ENCODE measurements at regions not wholly inside any gene's neighbourhood (a gene's known extent, or its start where the extent isn't known, plus 50 kb on each side); places are given as distances from the start of the nearest gene placed in this dataset.

- TF ChIP-seq POLR2A (IDR thresholded peaks at IDR 0.05) (no peak), POLR2AphosphoS5 (IDR thresholded peaks at IDR 0.05) (no peak), CTCF (IDR thresholded peaks at IDR 0.05) (no peak), EP300 (IDR thresholded peaks at IDR 0.05) (no peak)
- Histone ChIP-seq H3K36me3 (no peaks in the 10 kb centered on the region), H3K27ac (no peak overlapping the region), H3K4me3 (no peak overlapping the region), H3K4me1 (no peaks in the 10 kb centered on the region), H3K9me3 (no peaks in the 10 kb centered on the region), H3K27me3 (no peaks in the 10 kb centered on the region)
- no peak for DNase-seq
- intact Hi-C loops (cut with DNase I): no loop called here
Measured at GRCh38 chr16:63174801-63175200, 1138.6 kb upstream of the CDH8 start.

- no peak for DNase-seq
- Histone ChIP-seq H3K9me3 (no peaks in the 10 kb centered on the region), H3K4me1 (no peaks in the 10 kb centered on the region), H3K4me3 (no peak overlapping the region), H3K36me3 (no peaks in the 10 kb centered on the region), H3K27me3 (no peaks in the 10 kb centered on the region), H3K27ac (no peak overlapping the region)
- intact Hi-C loops (cut with DNase I): no loop called here
- TF ChIP-seq CTCF (IDR thresholded peaks at IDR 0.05) (no peak), POLR2A (IDR thresholded peaks at IDR 0.05) (no peak), POLR2AphosphoS5 (IDR thresholded peaks at IDR 0.05) (no peak), EP300 (IDR thresholded peaks at IDR 0.05) (no peak)
Measured at GRCh38 chr16:63171545-63171944, 1135.3 kb upstream of the CDH8 start.

- intact Hi-C loops (cut with DNase I): no loop called here
- Histone ChIP-seq H3K9me3 (no peaks in the 10 kb centered on the region), H3K27ac (no peak overlapping the region), H3K36me3 (no peaks in the 10 kb centered on the region), H3K4me1 (no peaks in the 10 kb centered on the region), H3K27me3 (no peaks in the 10 kb centered on the region), H3K4me3 (no peak overlapping the region)
- no peak for TF ChIP-seq EP300 (IDR thresholded peaks at IDR 0.05)
- TF ChIP-seq CTCF (IDR thresholded peaks at IDR 0.05): no peak
- no peak for TF ChIP-seq POLR2AphosphoS5 (IDR thresholded peaks at IDR 0.05)
- TF ChIP-seq POLR2A (IDR thresholded peaks at IDR 0.05): no peak
- WGBS, 2 donors: 80 to 86% methylated on average over 2 of the region's 2 CpGs
- DNase-seq: no peak
Measured at GRCh38 chr16:63169100-63169499, 1132.9 kb upstream of the CDH8 start.

GRCh38 chr16:63157818-63158217, 1121.6 kb upstream of the CDH8 start:
- Histone ChIP-seq H3K27ac (no peak overlapping the region), H3K27me3 (no peaks in the 10 kb centered on the region), H3K4me1 (no peaks in the 10 kb centered on the region), H3K9me3 (no peaks in the 10 kb centered on the region), H3K36me3 (no peaks in the 10 kb centered on the region), H3K4me3 (no peak overlapping the region)
- intact Hi-C loops (cut with DNase I): no loop called here
- TF ChIP-seq POLR2AphosphoS5 (IDR thresholded peaks at IDR 0.05) (no peak), CTCF (IDR thresholded peaks at IDR 0.05) (no peak), EP300 (IDR thresholded peaks at IDR 0.05) (no peak), POLR2A (IDR thresholded peaks at IDR 0.05) (no peak)
- no peak for DNase-seq
- 91 to 93% methylated on average over 5 of the region's 5 CpGs for WGBS, 2 donors

GRCh38 chr16:63146251-63146650, 1110.0 kb upstream of the CDH8 start:
- H3K4me3 ChIP-seq: no peak overlapping the region
- H3K27me3 ChIP-seq: no peaks in the 10 kb centered on the region
- WGBS, 2 donors: 71 to 85% methylated on average over 1 of the region's 1 CpG
- intact Hi-C loops (cut with DNase I): no loop called here
- TF ChIP-seq POLR2AphosphoS5 (IDR thresholded peaks at IDR 0.05): no peak
- TF ChIP-seq POLR2A (IDR thresholded peaks at IDR 0.05): no peak
- no peak for TF ChIP-seq EP300 (IDR thresholded peaks at IDR 0.05)
- TF ChIP-seq CTCF (IDR thresholded peaks at IDR 0.05): no peak
- no peaks in the 10 kb centered on the region for H3K4me1 ChIP-seq
- DNase-seq: no peak
- no peaks in the 10 kb centered on the region for H3K9me3 ChIP-seq
- no peak overlapping the region for H3K27ac ChIP-seq
- no peaks in the 10 kb centered on the region for H3K36me3 ChIP-seq
